Chondrocyte (in vitro differentiated cells): ENCODE measurements at regions not wholly inside any gene's neighbourhood (a gene's known extent, or its start where the extent isn't known, plus 50 kb on each side); places are given as distances from the start of the nearest gene placed in this dataset.

Source experiments
- DNase-seq: peaks from one replicate; pipeline ENCODE4 v3.0.0; 2021; ENCODE audit warnings: mixed read lengths, low spot score
- H3K27ac Mint-ChIP-seq: one replicate; pipeline ENCODE4 v1.8.0; 2021; ENCODE audit warnings: mild to moderate bottlenecking, moderate library complexity, mixed read lengths; ENCODE audit not compliant: unreplicated experiment
- H3K27me3 Mint-ChIP-seq: 2 replicates; pipeline ENCODE4 v1.8.0; 2021; ENCODE audit warnings: low read depth, mixed read lengths
- H3K36me3 Mint-ChIP-seq: 2 replicates; pipeline ENCODE4 v1.8.0; 2021; ENCODE audit warnings: low read depth, mixed read lengths
- H3K4me1 Mint-ChIP-seq: 2 replicates; pipeline ENCODE4 v1.8.0; 2021; ENCODE audit warnings: low read depth, mild to moderate bottlenecking, mixed read lengths
- H3K4me3 Mint-ChIP-seq: one replicate; pipeline ENCODE4 v1.8.0; 2021; ENCODE audit warnings: mild to moderate bottlenecking, moderate library complexity, mixed read lengths; ENCODE audit not compliant: unreplicated experiment
- H3K9me3 Mint-ChIP-seq: 2 replicates; pipeline ENCODE4 v1.8.0; 2021; ENCODE audit warnings: low read depth, mixed read lengths
- TF ChIP-seq, protein P1 (sequence below): fragments of 200-600 bp; sonication (generic); IDR thresholded peaks from 2 replicates; pipeline ENCODE4 v1.5.0; 2021; ENCODE audit warnings: antibody characterized with exemption, mild to moderate bottlenecking, moderate library complexity

DNA sequence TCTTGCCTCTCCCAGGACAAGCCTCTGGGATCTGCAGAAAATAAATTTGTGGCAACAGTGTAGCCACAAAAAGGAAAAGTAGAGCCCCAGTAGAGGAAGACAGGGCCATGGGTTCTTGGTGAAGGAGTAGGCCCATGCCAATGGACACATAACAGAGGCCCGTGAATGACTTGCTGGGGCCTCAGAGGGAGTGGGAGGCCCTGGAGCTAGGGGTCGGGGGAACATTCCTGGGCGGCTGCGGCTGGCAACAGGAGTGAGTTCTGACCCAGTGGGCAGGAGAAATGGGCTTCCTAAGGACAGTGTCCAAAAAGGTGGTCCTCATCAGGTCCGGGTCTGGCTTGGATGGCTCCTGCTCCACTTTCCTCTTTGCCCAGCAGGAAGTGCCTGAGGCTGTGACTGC lies 260.0 kb downstream of the CCSER2 start:
- TF ChIP-seq, protein P1, sequence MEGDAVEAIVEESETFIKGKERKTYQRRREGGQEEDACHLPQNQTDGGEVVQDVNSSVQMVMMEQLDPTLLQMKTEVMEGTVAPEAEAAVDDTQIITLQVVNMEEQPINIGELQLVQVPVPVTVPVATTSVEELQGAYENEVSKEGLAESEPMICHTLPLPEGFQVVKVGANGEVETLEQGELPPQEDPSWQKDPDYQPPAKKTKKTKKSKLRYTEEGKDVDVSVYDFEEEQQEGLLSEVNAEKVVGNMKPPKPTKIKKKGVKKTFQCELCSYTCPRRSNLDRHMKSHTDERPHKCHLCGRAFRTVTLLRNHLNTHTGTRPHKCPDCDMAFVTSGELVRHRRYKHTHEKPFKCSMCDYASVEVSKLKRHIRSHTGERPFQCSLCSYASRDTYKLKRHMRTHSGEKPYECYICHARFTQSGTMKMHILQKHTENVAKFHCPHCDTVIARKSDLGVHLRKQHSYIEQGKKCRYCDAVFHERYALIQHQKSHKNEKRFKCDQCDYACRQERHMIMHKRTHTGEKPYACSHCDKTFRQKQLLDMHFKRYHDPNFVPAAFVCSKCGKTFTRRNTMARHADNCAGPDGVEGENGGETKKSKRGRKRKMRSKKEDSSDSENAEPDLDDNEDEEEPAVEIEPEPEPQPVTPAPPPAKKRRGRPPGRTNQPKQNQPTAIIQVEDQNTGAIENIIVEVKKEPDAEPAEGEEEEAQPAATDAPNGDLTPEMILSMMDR = no peak
- no peak for DNase-seq

DNA sequence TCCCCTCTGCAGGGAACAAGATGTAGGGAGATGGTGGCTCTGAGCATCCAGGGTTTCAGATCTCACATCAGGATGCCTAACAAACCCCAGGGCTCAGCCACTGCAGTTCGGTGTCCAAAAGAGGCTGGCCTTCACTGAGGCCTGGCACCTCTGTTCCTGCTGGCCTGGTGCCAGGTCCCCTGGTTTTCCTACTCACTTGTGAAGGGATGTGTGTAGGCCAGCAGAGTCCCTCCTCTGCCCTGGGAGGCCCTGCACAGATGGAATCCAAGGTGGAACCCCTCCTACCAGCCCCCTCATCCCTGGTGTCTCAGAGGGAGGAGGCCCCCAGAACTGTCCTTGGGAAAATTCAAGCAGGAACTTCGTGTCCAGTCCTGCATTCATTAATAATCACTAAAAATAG lies 260.6 kb downstream of the CCSER2 start:
- TF ChIP-seq, protein P1 = no peak
- H3K27ac Mint-ChIP-seq = no peak overlapping the region
- DNase-seq = no peak
- no peaks in the 10 kb centered on the region for H3K36me3 Mint-ChIP-seq
- peaks cover 2% of the 10 kb centered on the region for H3K27me3 Mint-ChIP-seq
- no peaks in the 10 kb centered on the region for H3K9me3 Mint-ChIP-seq
- H3K4me3 Mint-ChIP-seq = no peak overlapping the region
- no peaks in the 10 kb centered on the region for H3K4me1 Mint-ChIP-seq

More for the DNA sequence above, 260.0 kb downstream of the CCSER2 start:
- peaks cover 2% of the 10 kb centered on the region for H3K27me3 Mint-ChIP-seq
- H3K36me3 Mint-ChIP-seq = no peaks in the 10 kb centered on the region
- no peaks in the 10 kb centered on the region for H3K9me3 Mint-ChIP-seq
- no peak overlapping the region for H3K4me3 Mint-ChIP-seq
- no peaks in the 10 kb centered on the region for H3K4me1 Mint-ChIP-seq
- no peak overlapping the region for H3K27ac Mint-ChIP-seq

DNA sequence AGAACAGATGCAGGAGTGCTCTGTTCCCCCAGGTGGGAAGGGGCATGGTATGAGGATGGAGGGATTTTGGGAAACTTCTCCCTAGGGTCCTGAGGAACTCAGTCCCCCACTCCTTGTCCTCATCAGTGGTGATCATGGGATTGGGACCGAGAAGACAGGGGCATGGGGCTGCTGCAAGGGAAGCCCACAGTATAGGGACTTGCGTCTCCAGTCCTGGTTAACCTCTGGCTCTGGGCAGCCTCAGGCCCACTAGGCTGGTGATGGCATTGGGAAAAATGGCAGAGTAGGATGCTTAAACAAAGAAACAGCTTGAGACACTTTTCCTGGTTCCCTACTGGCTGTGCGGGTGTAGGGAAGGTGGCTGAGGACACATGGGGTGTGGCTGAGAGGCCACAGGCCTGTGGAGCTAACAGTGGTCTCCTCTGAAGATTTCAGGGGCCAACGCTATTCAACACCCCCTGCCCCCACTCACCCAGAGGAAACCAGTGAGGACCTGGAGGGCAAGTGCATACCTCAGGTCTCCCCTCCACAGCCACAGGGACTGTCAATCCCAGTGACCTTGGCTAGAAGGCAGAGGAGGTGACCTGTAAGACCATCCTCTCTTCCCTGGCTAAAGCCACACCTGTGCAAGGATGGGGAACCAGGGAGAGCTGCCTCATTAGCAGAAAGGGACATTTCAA lies 261.3 kb downstream of the CCSER2 start:
- no peaks in the 10 kb centered on the region for H3K9me3 Mint-ChIP-seq
- H3K4me1 Mint-ChIP-seq = no peaks in the 10 kb centered on the region
- H3K27ac Mint-ChIP-seq = no peak overlapping the region
- no peak for DNase-seq
- no peaks in the 10 kb centered on the region for H3K27me3 Mint-ChIP-seq
- TF ChIP-seq, protein P1 = no peak
- H3K4me3 Mint-ChIP-seq = no peak overlapping the region
- no peaks in the 10 kb centered on the region for H3K36me3 Mint-ChIP-seq

DNA sequence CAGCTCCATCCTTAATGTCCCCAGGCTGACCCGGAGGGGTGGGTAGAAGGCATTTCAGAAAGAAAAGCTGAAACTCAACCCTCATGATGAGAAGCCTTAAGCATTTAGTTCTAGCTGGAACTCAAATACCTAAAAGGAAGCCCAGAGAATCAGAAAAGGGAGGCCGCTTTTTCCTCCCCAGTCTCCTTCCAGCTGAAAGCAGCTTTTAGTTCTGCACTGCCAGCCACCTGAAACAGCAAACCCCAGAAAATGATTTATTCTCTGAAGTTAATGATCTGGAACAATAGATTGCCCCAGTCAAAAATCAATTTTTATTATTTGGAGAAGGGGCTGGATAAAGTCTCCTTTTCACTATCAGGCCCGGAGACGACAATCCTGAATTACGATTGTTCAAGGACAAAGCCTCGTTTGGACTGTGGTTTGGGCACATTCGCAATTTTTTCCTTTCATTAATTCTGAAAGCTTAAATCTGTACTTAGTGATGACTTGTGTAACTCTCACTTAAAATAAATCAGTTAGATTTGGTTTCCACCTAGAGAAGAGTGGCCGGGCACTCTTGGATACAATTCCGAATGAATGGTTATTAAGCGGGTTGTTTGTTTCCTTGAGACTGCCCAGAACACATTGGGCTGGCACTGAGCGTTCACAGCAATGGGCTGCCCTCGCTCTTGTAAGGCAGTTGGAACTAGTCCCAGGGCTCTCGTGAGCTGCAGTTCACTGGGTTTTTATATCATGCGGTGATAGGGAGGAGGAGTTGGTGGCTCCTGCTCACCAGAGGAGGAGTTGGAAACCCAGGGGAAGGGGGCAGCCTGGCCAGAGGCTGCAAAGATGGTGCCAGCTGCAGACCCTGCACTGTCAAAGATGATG lies 262.2 kb downstream of the CCSER2 start:
- no peaks in the 10 kb centered on the region for H3K9me3 Mint-ChIP-seq
- no peaks in the 10 kb centered on the region for H3K4me1 Mint-ChIP-seq
- TF ChIP-seq, protein P1 = no peak
- no peaks in the 10 kb centered on the region for H3K27me3 Mint-ChIP-seq
- no peak for DNase-seq
- no peak overlapping the region for H3K4me3 Mint-ChIP-seq
- no peaks in the 10 kb centered on the region for H3K36me3 Mint-ChIP-seq
- H3K27ac Mint-ChIP-seq = no peak overlapping the region

DNA sequence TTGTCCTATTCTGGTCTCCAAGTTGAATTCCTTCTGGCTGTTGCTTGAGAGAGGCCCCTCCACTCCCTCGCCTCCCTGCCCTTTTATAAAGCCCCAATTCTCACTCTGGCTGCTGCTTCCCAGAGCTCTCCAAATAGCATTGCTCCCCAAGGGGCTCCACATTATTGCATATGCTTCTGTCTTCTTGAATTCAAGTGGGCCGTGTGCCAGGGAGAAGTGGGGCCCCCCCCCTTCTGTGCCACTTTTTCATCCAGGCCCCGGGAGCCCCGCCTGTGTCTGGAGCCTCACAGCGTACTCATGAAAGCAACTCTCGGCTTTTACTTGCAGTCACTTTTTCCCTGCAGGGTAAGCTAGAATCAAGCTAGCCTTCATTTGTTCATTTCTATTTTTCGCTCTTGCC lies 265.1 kb downstream of the CCSER2 start:
- Mint-ChIP-seq H3K36me3 (no peaks in the 10 kb centered on the region), H3K4me1 (no peaks in the 10 kb centered on the region)
- TF ChIP-seq, protein P1 = no peak

More for the DNA sequence above, 265.1 kb downstream of the CCSER2 start:
- Mint-ChIP-seq H3K9me3 (peaks cover 6% of the 10 kb centered on the region), H3K27ac (no peak overlapping the region), H3K4me3 (no peak overlapping the region), H3K27me3 (peaks cover 5% of the 10 kb centered on the region)
- no peak for DNase-seq
